Liver (tissue), 8 donors: ENCODE measurements at regions not wholly inside any gene's neighbourhood (a gene's known extent, or its start where the extent isn't known, plus 50 kb on each side); places are given as distances from the start of the nearest gene placed in this dataset.

ENCODE experiments used
- DNase-seq: peaks from one replicate; pipeline ENCODE4 v3.0.0-alpha.2; 2017; ENCODE audit warnings: low spot score
- H3K27ac ChIP-seq, 2 donors: one replicate each; pipeline ENCODE4 v1.7.0; 2013; ENCODE audit warnings: inconsistent platforms in 2 of 2, low read length in 2 of 2, control low read depth in 1 of 2, low read depth in 1 of 2, mild to moderate bottlenecking in 1 of 2
- H3K27me3 ChIP-seq, 4 donors: one replicate each; pipeline versions ENCODE4 v1.6.1 to v1.7.0; 2013; ENCODE audit warnings: low read length in 3 of 4, inconsistent platforms in 1 of 4, mild to moderate bottlenecking in 1 of 4, moderate library complexity in 1 of 4; ENCODE audit not compliant: control insufficient read depth in 4 of 4, insufficient read depth in 4 of 4
- H3K36me3 ChIP-seq, 4 donors: one replicate each; pipeline versions ENCODE4 v1.6.1 to v1.7.0; 2013; ENCODE audit warnings: low read length in 3 of 4, mild to moderate bottlenecking in 3 of 4, low read depth in 1 of 4, moderate library complexity in 1 of 4; ENCODE audit not compliant: control insufficient read depth in 4 of 4, insufficient read depth in 3 of 4
- H3K4me1 ChIP-seq, 4 donors: one replicate each; pipeline versions ENCODE4 v1.6.1 to v1.7.0; 2013; ENCODE audit warnings: low read length in 3 of 4, mild to moderate bottlenecking in 3 of 4, moderate library complexity in 1 of 4; ENCODE audit not compliant: control insufficient read depth in 4 of 4, insufficient read depth in 4 of 4
- H3K4me3 ChIP-seq, 3 donors: one replicate each; pipeline versions ENCODE4 v1.6.1 to v1.7.0; 2013; ENCODE audit warnings: low read length in 3 of 3, control low read depth in 1 of 3, low read depth in 1 of 3, mild to moderate bottlenecking in 1 of 3
- H3K9ac ChIP-seq, 2 donors: one replicate each; pipeline ENCODE4 v1.7.0; 2013; ENCODE audit warnings: low read length in 2 of 2, mild to moderate bottlenecking in 2 of 2, moderate library complexity in 2 of 2, control low read depth in 1 of 2, low read depth in 1 of 2
- H3K9me3 ChIP-seq, 4 donors: one replicate each; pipeline versions ENCODE4 v1.6.1 to v1.7.0; 2013; ENCODE audit warnings: low read length in 3 of 4; ENCODE audit not compliant: control insufficient read depth in 4 of 4
- EGR1 ChIP-seq, 2 donors: IDR thresholded peaks; 2 replicates each; pipeline ENCODE4 v1.6.1; 2016 to 2018; ENCODE audit warnings: antibody characterized with exemption in 2 of 2, low read depth in 2 of 2
- FOXA1 ChIP-seq: IDR thresholded peaks from 2 replicates; pipeline ENCODE4 v1.6.1; 2016; ENCODE audit warnings: antibody characterized with exemption
- FOXA2 ChIP-seq: IDR thresholded peaks from 2 replicates; pipeline ENCODE4 v1.6.1; 2016; ENCODE audit warnings: antibody characterized with exemption
- GABPA ChIP-seq, 2 donors: IDR thresholded peaks in 1 of 2; conservative IDR thresholded peaks in 1 of 2; 2 replicates each; pipeline ENCODE4 v1.6.1; 2016; ENCODE audit warnings: antibody characterized with exemption in 2 of 2, mild to moderate bottlenecking in 1 of 2, moderate library complexity in 1 of 2
- HNF4A ChIP-seq, 2 donors: conservative IDR thresholded peaks; 2 replicates each; pipeline ENCODE4 v1.6.1; 2016; ENCODE audit warnings: antibody characterized with exemption in 2 of 2, mild to moderate bottlenecking in 2 of 2
- HNF4G ChIP-seq: IDR thresholded peaks from 2 replicates; pipeline ENCODE4 v1.6.1; 2016; ENCODE audit warnings: antibody characterized with exemption
- JUND ChIP-seq, 2 donors: IDR thresholded peaks; 2 replicates each; pipeline ENCODE4 v1.6.1; 2016; ENCODE audit warnings: antibody characterized with exemption in 2 of 2
- NR2F2 ChIP-seq: IDR thresholded peaks from 2 replicates; pipeline ENCODE4 v1.6.1; 2016; ENCODE audit warnings: antibody characterized with exemption
- RAD21 ChIP-seq, 2 donors: IDR thresholded peaks; 2 replicates each; pipeline ENCODE4 v1.6.1; 2016; ENCODE audit warnings: antibody characterized with exemption in 2 of 2, mild to moderate bottlenecking in 2 of 2
- REST ChIP-seq: IDR thresholded peaks from 2 replicates; pipeline ENCODE4 v1.6.1; 2016; ENCODE audit warnings: antibody characterized with exemption, mild to moderate bottlenecking
- RXRA ChIP-seq, 2 donors: IDR thresholded peaks; 2 replicates each; pipeline ENCODE4 v1.6.1; 2017 to 2018; ENCODE audit warnings: antibody characterized with exemption in 2 of 2, mild to moderate bottlenecking in 1 of 2
- SP1 ChIP-seq: IDR thresholded peaks from 2 replicates; pipeline ENCODE4 v1.6.1; 2018; ENCODE audit warnings: antibody characterized with exemption, mild to moderate bottlenecking
- TAF1 ChIP-seq: conservative IDR thresholded peaks from 2 replicates; pipeline ENCODE4 v1.6.1; 2016; ENCODE audit warnings: antibody characterized with exemption, mild to moderate bottlenecking
- YY1 ChIP-seq: IDR thresholded peaks from 2 replicates; pipeline ENCODE4 v1.6.1; 2016; ENCODE audit warnings: antibody characterized with exemption, mild to moderate bottlenecking
- ZBTB33 ChIP-seq: IDR thresholded peaks from 2 replicates; pipeline ENCODE4 v1.6.1; 2016; ENCODE audit warnings: antibody characterized with exemption
- WGBS: extraction: QIAGEN DNeasy Blood & Tissue Kit; methylation state at CpG from one replicate; pipeline ENCODE4 v1.1.7; 2013; 5-methylcytosine and 5-hydroxymethylcytosine counted together
- TF ChIP-seq, protein P1 (sequence below): IDR thresholded peaks from 2 replicates; pipeline ENCODE4 v1.6.1; 2016; ENCODE audit warnings: antibody characterized with exemption
- TF ChIP-seq, protein P2 (sequence below): IDR thresholded peaks from 2 replicates; pipeline ENCODE4 v1.6.1; 2016; ENCODE audit warnings: antibody characterized with exemption
- TF ChIP-seq, protein P3 (sequence below): fragments of 150-350 bp; IDR thresholded peaks from 2 replicates; pipeline ENCODE4 v1.5.1; 2017; ENCODE audit warnings: improper control_type of control experiment, low read depth, low read length; ENCODE audit not compliant: missing input control
- donor health status: healthy.
- donor health status: healthy.
- donor health status: healthy.
- donor health status: healthy.
- donor health status: healthy.

DNA sequence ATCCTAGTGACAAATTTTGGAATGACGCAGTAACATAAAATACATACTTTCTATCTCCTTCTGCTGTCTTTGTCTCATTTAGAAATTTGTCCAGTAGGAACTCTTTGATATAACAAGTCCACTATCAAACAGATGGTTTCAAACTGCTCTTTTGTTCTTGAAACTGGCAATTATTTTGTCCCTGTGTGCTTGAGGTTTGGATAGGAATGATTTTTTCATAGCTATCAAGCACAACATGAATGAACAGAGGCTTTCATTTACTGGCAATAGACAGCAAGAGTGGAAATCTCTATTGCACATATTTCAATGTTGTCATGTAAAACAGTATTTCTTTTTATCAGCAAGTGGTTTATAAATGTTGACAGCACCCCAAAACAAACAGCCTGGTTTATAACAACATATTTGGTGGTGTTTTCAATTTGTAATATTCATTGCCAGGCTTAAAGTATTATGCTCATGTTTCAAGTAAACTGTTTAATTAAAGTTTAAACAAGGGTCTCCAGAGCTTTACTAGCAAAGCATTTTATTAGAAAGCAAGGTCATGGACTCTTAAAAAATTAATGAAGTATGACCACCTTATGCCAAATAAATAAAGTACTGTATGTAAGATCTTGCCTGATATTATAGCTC lies 60.0 kb downstream of the TIGD2 start (continued):
- TF ChIP-seq ZBTB33, result no peak
- TF ChIP-seq, protein P1, sequence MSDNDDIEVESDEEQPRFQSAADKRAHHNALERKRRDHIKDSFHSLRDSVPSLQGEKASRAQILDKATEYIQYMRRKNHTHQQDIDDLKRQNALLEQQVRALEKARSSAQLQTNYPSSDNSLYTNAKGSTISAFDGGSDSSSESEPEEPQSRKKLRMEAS, result no peak

- H3K4me3 ChIP-seq, result no peak overlapping the region
- peaks cover 0 to 2% (median 0%) of the 10 kb centered on the region in 4 donors for H3K4me1 ChIP-seq
- no peak for TF ChIP-seq EGR1 (IDR thresholded peaks at IDR 0.05; ENCODE audit: low read depth in 2 of 2)
- no peak for TF ChIP-seq YY1
- TF ChIP-seq GABPA (IDR thresholded peaks at IDR 0.05 in 1 of 2, conservative IDR thresholded peaks at IDR 0.05 in 1 of 2), result no peak
- no peak for TF ChIP-seq ZBTB33
- TF ChIP-seq, protein P2, sequence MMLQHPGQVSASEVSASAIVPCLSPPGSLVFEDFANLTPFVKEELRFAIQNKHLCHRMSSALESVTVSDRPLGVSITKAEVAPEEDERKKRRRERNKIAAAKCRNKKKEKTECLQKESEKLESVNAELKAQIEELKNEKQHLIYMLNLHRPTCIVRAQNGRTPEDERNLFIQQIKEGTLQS, result no peak
- no peak for TF ChIP-seq FOXA1
- no peak for TF ChIP-seq HNF4A (conservative IDR thresholded peaks at IDR 0.05)
- no peak for TF ChIP-seq SP1
- no peak for TF ChIP-seq HNF4G
- TF ChIP-seq FOXA2, result no peak
- TF ChIP-seq RXRA (IDR thresholded peaks at IDR 0.05), result no peak
- no peak for TF ChIP-seq REST
- no peak for TF ChIP-seq RAD21 (IDR thresholded peaks at IDR 0.05)
- TF ChIP-seq, protein P3, sequence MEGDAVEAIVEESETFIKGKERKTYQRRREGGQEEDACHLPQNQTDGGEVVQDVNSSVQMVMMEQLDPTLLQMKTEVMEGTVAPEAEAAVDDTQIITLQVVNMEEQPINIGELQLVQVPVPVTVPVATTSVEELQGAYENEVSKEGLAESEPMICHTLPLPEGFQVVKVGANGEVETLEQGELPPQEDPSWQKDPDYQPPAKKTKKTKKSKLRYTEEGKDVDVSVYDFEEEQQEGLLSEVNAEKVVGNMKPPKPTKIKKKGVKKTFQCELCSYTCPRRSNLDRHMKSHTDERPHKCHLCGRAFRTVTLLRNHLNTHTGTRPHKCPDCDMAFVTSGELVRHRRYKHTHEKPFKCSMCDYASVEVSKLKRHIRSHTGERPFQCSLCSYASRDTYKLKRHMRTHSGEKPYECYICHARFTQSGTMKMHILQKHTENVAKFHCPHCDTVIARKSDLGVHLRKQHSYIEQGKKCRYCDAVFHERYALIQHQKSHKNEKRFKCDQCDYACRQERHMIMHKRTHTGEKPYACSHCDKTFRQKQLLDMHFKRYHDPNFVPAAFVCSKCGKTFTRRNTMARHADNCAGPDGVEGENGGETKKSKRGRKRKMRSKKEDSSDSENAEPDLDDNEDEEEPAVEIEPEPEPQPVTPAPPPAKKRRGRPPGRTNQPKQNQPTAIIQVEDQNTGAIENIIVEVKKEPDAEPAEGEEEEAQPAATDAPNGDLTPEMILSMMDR, result no peak
- TF ChIP-seq TAF1, result no peak
- TF ChIP-seq, protein P1, result no peak
- no peak for TF ChIP-seq JUND (IDR thresholded peaks at IDR 0.05)
- TF ChIP-seq NR2F2, result no peak
- DNase-seq, result no peak
- WGBS, result 66% methylated on average over 4 of the region's 4 CpGs
- no peak overlapping the region for H3K9ac ChIP-seq
- no peak overlapping the region for H3K27ac ChIP-seq
- H3K27me3 ChIP-seq, result no peaks in the 10 kb centered on the region
- no peaks in the 10 kb centered on the region for H3K9me3 ChIP-seq
- no peaks in the 10 kb centered on the region for H3K36me3 ChIP-seq
These were observed 61.5 kb downstream of the TIGD2 start for GRCh38 chr4:89172865-89173264.
